Natural killer cell treated with Interleukin-12 subunit alpha and Interleukin-12 subunit beta and Interleukin-15 and Interleukin-18, amount 100 ng/mL, for 72 hours (primary cell): ENCODE measurements at regions not wholly inside any gene's neighbourhood (a gene's known extent, or its start where the extent isn't known, plus 50 kb on each side); places are given as distances from the start of the nearest gene placed in this dataset.

Experiments
- ATAC-seq, 2 donors: fragments of 150-1000 bp; cut with Tn5 transposase in 1 of 2; sonication (Bioruptor Pico), chemical (Tn5 transposase) in 1 of 2; 2 replicates each; pipeline ENCODE4 v1.10.0; 2021
- DNase-seq: peaks from one replicate; pipeline ENCODE4 v3.0.0; 2022; ENCODE audit warnings: low spot score
- H3K27ac Mint-ChIP-seq, 2 donors: 1 replicate in 1 of 2; 2 replicates in 1 of 2; pipeline ENCODE4 v1.8.0; 2022; ENCODE audit warnings: mixed read lengths in 2 of 2, mild to moderate bottlenecking in 1 of 2, moderate library complexity in 1 of 2
- H3K27me3 Mint-ChIP-seq, 2 donors: 1 replicate in 1 of 2; 2 replicates in 1 of 2; pipeline ENCODE4 v1.8.0; 2022; ENCODE audit warnings: mixed read lengths in 2 of 2
- H3K36me3 Mint-ChIP-seq: one replicate; pipeline ENCODE4 v1.8.0; 2022; ENCODE audit warnings: mixed read lengths
- H3K4me1 Mint-ChIP-seq, 2 donors: 1 replicate in 1 of 2; 2 replicates in 1 of 2; pipeline ENCODE4 v1.8.0; 2022; ENCODE audit warnings: low read depth in 2 of 2, mixed read lengths in 2 of 2, mild to moderate bottlenecking in 1 of 2
- H3K4me3 Mint-ChIP-seq: one replicate; pipeline ENCODE4 v1.8.0; 2022; ENCODE audit warnings: mixed read lengths
- H3K9me3 Mint-ChIP-seq: 2 replicates; pipeline ENCODE4 v1.8.0; 2022; ENCODE audit warnings: mixed read lengths

DNA sequence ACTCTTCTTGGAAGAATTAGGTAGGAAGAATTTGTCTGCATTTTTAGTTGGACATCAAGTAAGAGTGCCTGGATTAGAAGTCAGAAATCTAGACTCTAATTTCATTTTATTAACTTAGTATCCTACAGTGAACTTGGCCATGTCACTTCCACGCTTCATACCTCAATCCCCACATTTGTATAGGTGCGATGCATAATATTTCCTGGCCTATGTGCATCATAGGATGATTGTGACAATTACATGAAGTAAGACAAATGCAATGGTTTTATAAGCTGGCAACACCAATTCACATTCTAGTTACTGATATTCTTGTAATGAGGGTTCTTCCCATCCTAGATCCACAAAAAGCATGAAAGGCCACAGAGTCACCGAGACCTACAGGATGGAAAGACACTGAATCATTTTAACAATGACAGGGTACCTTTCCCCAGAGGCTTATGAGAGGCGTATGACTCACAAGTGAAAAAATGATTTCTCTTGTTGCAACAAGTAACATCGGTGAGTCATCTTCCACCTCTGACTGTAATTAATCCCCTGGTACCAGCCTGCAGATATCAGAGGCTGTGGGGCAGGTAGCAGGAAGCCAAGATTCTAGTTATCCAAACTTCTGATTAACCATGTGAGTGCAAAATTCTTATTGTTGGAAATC is 56.0 kb upstream of the OR5AK2 start:
- H3K36me3 Mint-ChIP-seq = no peaks in the 10 kb centered on the region
- no peak overlapping the region for H3K4me3 Mint-ChIP-seq
- ATAC-seq = no peak
- H3K27me3 Mint-ChIP-seq = no peaks in the 10 kb centered on the region
- H3K9me3 Mint-ChIP-seq = peaks cover 10% of the 10 kb centered on the region
- H3K27ac Mint-ChIP-seq = no peak overlapping the region
- H3K4me1 Mint-ChIP-seq = no peaks in the 10 kb centered on the region
- no peak for DNase-seq

DNA sequence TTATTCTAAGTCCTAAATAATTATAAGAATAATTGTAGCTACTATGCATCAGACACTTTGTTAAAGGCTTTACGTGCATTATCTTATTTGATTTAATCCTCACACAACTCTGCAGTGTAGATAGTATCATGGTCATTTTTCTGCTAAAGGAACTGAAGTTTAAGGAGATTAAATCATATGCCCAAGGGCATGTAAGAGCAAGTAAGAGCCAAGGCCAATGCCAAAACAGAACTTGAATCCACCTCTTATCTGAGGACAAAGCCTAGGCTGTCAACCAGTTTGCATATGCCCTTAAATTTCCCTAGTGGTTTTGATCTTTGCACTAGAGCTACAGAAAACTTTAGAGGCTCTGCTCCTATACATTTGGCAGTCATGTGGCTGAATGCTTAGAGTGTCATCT is 65.6 kb upstream of the OR5AK2 start:
- no peak for ATAC-seq
- no peak for DNase-seq
- no peak overlapping the region for H3K4me3 Mint-ChIP-seq
- no peaks in the 10 kb centered on the region for H3K4me1 Mint-ChIP-seq
- H3K36me3 Mint-ChIP-seq = no peaks in the 10 kb centered on the region
- H3K9me3 Mint-ChIP-seq = peaks cover 6% of the 10 kb centered on the region
- no peaks in the 10 kb centered on the region for H3K27me3 Mint-ChIP-seq
- no peak overlapping the region for H3K27ac Mint-ChIP-seq

DNA sequence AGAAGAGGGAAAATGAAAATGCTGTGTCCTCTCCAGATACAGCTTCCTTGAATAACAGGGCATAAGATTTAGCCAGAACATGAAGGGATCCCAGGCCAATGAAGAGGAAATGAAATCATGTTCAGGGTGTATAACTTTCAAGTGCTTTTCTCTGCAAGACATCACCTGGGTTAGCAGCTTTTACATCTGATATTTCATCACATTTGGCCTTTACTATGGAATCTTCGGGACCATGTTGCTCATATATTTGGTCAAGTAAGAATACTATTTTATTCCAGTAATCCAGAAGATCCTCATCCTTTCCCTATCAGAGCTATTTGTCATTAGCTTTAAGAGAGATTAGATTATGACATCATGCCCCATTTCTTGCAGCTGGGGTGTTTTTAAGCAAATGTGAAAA is 66.3 kb upstream of the OR5AK2 start:
- H3K27me3 Mint-ChIP-seq = no peaks in the 10 kb centered on the region
- no peaks in the 10 kb centered on the region for H3K4me1 Mint-ChIP-seq
- H3K9me3 Mint-ChIP-seq = peaks cover 11% of the 10 kb centered on the region
- H3K27ac Mint-ChIP-seq = no peak overlapping the region
- DNase-seq (no peak), ATAC-seq (no peak)
- H3K36me3 Mint-ChIP-seq = no peaks in the 10 kb centered on the region
- no peak overlapping the region for H3K4me3 Mint-ChIP-seq

DNA sequence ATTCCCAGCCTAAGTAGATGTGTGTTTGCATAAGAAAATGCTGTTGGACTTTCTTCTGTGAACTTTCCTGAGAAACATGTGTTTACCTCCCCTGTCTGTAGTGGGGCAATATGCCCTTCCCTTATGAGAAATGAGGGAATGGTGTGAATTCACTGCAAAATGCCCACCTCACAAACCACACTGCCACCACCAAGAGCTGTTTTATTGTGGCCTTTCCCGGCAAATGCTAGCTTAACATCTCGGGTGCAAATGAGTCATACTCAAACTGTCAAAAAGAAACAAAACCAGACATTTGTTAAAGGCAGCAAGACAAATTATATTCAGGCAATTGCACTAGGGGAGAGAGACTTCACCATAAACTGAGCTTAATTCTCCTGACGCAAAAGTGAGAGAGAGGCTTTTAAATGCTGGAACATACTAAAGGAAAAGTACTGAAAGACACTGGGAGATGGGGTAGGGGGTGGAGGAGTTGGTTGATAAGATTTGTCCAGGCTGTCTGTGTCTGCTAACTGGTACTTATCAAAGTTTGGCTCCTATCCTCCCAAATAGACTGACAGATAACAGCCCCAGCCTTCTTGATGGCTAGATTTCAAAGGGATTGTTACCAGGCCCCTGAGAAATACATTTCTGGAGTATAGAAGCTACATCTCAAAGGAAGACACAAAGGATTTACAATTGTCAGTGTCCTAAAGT is 70.9 kb upstream of the OR5AK2 start:
- H3K27ac Mint-ChIP-seq = peak overlapping the region in 1 of 2 donors; percentile 37
- DNase-seq (no peak), ATAC-seq (no peak)
- peaks cover 5% of the 10 kb centered on the region for H3K9me3 Mint-ChIP-seq
- no peaks in the 10 kb centered on the region for H3K36me3 Mint-ChIP-seq
- H3K4me3 Mint-ChIP-seq = peak overlapping the region; percentile 30
- H3K4me1 Mint-ChIP-seq = no peaks in the 10 kb centered on the region
- H3K27me3 Mint-ChIP-seq = no peaks in the 10 kb centered on the region

DNA sequence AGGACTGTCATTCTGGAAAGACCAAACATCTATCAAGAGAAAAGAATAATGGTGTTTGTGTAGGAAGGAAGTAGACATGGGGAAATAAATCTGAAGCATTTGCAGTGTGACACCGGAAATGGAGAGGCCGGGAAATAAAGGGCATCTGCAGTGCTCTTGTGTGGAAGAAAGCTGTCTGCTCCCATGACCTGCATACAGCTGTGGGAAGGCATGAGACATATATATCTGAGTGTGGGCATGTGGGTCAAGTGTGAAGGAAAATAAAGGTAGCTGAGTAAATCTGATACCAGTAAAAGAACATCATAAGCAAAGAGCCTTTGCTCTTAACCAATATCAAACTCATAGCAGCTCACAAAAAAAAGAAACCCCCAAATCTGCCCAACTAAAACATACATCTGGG is 72.1 kb upstream of the OR5AK2 start:
- Mint-ChIP-seq H3K4me3 (no peak overlapping the region), H3K4me1 (no peaks in the 10 kb centered on the region), H3K9me3 (peaks cover 5% of the 10 kb centered on the region), H3K36me3 (no peaks in the 10 kb centered on the region), H3K27ac (no peak overlapping the region), H3K27me3 (no peaks in the 10 kb centered on the region)
- no peak for ATAC-seq
- DNase-seq = no peak

DNA sequence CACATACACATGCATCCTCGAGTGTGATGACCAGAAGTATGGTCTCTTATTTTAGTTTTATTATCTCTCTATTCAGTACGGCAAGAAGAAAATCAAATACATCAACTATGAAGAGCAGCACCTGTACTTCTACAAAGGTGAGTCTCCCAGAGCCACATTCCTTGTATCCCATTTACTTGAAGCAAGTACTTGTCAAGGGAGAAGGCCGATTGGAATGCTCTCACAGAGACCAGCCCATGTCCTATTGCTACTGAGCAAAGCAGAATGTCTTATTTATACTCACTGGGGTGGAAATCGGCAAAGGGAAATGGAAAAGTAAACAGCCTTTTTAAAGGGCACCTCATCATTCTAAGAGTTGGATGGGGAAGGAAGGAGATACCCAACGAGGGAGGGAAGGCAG is 72.6 kb upstream of the OR5AK2 start:
- Mint-ChIP-seq H3K27me3 (no peaks in the 10 kb centered on the region), H3K4me3 (no peak overlapping the region), H3K27ac (no peak overlapping the region), H3K36me3 (no peaks in the 10 kb centered on the region), H3K4me1 (no peaks in the 10 kb centered on the region), H3K9me3 (peaks cover 5% of the 10 kb centered on the region)
- DNase-seq (no peak), ATAC-seq (no peak)

DNA sequence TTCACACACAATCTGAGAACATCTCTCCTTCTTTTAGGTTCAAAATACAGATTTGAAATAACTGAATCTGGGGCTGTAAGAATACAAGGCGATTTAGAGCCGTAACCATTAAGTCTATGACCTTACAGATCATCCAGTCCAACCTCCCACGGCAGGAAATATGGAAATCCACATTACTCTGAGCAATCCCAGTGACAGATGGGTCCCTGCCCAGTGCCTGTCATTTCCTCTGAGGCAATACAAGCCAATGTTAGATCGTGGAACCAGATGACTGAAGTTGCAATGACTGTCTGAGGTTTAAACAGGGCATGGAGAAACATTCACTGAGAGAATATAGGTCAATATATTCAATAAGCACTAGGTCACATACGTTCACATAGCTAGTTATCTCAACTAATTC is 77.4 kb upstream of the OR5AK2 start:
- ATAC-seq (no peak), DNase-seq (no peak)
- no peaks in the 10 kb centered on the region for H3K4me1 Mint-ChIP-seq
- H3K27me3 Mint-ChIP-seq = no peaks in the 10 kb centered on the region
- no peaks in the 10 kb centered on the region for H3K36me3 Mint-ChIP-seq
- H3K9me3 Mint-ChIP-seq = no peaks in the 10 kb centered on the region
- H3K27ac Mint-ChIP-seq = no peak overlapping the region
- no peak overlapping the region for H3K4me3 Mint-ChIP-seq

DNA sequence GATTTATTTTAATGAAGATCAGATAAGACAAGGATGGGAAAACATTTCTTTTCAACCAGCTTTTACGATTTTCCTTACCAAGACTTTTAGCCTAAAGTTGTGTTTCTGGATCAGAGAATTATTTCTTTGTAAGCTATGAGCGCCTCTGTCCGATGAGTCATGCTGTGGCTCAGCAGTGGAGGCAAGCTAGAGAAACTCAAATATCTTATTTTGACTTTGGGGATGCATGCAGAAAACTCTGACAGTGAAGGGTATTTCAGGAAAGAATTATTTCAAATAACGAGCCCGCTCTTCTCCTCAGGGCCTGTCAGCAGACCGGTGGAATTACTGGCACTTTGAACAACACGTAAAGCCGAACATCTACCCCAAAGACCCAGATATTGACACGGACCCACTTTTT is 77.9 kb upstream of the OR5AK2 start:
- no peaks in the 10 kb centered on the region for H3K9me3 Mint-ChIP-seq
- DNase-seq = no peak
- no peak for ATAC-seq
- no peaks in the 10 kb centered on the region for H3K36me3 Mint-ChIP-seq
- H3K4me1 Mint-ChIP-seq = no peaks in the 10 kb centered on the region
- no peak overlapping the region for H3K4me3 Mint-ChIP-seq
- H3K27ac Mint-ChIP-seq = no peak overlapping the region
- no peaks in the 10 kb centered on the region for H3K27me3 Mint-ChIP-seq

DNA sequence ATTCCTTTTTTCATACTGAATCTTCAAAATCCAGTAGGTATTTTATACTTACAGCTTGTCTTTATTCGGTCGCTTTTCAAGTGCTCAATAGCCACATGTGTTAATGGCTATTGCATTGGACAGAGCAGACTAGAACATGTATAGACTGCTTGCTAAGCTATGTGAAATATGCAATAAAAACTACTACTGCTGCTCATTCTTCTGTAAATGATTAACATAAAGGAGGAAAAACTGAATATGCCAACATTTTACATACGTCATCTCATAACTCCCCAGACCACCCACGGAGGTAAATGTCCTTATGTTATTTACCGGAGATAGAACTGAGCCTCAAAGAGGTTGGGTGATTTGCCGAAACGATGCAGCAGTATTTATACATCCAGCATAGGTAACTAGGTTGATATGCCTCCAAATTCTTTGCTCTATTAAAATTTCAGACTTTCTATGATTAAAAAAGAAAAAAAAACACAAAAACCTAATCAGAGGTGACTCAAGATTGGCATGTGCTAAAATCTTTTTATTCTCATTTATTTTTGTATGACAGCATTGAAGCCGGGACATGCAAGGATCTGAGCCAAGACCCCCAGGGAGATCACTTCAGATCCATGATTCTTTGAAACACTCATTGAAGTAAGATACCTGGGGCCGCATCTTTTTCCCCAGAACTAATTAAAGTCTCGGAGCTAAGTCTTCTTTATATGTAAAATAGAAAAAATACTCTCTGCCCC is 78.5 kb upstream of the OR5AK2 start:
- H3K27ac Mint-ChIP-seq = no peak overlapping the region
- no peaks in the 10 kb centered on the region for H3K4me1 Mint-ChIP-seq
- H3K27me3 Mint-ChIP-seq = no peaks in the 10 kb centered on the region
- DNase-seq (no peak), ATAC-seq (no peak)
- no peaks in the 10 kb centered on the region for H3K36me3 Mint-ChIP-seq
- H3K4me3 Mint-ChIP-seq = no peak overlapping the region
- H3K9me3 Mint-ChIP-seq = no peaks in the 10 kb centered on the region

DNA sequence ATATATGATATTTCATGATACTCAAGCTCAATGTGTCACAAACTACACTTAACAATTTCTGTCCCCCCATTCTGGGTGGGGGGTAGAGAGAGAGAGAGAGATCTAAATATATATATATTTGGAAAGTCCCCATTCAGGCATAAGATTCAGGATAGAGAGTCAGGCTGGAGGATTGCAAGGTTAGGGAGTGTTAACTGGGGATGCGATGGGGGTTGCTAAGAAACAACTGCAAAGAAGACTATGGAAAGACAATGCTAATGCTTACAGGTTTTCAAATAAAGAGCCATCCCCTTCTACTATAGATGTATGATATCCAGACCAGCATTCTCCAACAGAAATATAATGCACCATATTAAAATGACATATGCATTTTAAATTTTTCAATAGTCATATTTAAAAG is 79.2 kb upstream of the OR5AK2 start:
- H3K27ac Mint-ChIP-seq = no peak overlapping the region
- no peaks in the 10 kb centered on the region for H3K9me3 Mint-ChIP-seq
- no peaks in the 10 kb centered on the region for H3K36me3 Mint-ChIP-seq
- no peaks in the 10 kb centered on the region for H3K4me1 Mint-ChIP-seq
- no peak for ATAC-seq
- no peak overlapping the region for H3K4me3 Mint-ChIP-seq
- DNase-seq = no peak
- H3K27me3 Mint-ChIP-seq = no peaks in the 10 kb centered on the region

DNA sequence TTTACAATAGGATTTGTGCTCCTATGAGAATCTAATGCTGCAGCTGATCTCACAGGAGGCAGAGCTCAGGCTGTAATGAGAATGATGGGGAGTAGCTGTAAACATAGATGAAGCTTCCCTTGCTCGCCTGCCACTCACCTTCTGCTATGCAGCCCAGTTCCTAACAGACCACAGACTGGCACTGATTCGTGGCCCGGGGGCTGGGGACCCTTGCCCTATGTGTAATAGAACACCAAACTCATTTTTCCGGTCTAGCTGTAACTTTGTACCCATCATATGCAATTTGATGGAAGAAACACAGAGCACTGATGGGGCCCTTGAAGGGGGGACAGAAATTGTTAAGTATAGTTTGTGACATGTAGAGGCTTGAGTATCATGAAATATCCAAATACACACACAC is 79.6 kb upstream of the OR5AK2 start:
- Mint-ChIP-seq H3K27ac (no peak overlapping the region), H3K27me3 (no peaks in the 10 kb centered on the region), H3K36me3 (no peaks in the 10 kb centered on the region), H3K4me3 (no peak overlapping the region), H3K9me3 (no peaks in the 10 kb centered on the region), H3K4me1 (no peaks in the 10 kb centered on the region)
- ATAC-seq (no peak), DNase-seq (no peak)

DNA sequence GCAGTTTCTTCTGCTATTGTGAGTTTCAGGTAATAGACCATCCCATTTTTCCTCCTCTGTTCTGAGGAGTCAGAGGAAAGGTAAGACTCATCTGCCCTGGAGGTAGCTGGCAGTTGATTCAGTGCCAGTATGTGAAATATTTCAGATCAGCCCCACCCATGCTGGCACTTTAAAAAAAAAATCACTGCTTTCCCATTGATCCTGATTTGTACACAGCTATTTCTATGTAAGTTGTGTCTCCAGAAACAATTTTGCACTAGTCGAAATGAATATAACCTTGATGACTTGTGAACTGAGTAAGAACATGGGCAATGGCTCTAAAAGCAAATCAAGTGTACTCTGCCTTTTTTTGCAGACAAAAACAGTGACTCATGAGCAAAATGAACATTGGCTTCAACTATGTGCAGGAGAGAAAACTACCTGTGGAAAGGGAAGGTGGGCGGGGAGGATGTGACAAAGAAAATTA is 82.0 kb upstream of the OR5AK2 start:
- DNase-seq (no peak), ATAC-seq (no peak)
- H3K4me1 Mint-ChIP-seq = no peaks in the 10 kb centered on the region
- H3K4me3 Mint-ChIP-seq = no peak overlapping the region
- H3K27me3 Mint-ChIP-seq = no peaks in the 10 kb centered on the region
- H3K27ac Mint-ChIP-seq = no peak overlapping the region
- H3K36me3 Mint-ChIP-seq = no peaks in the 10 kb centered on the region
- H3K9me3 Mint-ChIP-seq = no peaks in the 10 kb centered on the region

DNA sequence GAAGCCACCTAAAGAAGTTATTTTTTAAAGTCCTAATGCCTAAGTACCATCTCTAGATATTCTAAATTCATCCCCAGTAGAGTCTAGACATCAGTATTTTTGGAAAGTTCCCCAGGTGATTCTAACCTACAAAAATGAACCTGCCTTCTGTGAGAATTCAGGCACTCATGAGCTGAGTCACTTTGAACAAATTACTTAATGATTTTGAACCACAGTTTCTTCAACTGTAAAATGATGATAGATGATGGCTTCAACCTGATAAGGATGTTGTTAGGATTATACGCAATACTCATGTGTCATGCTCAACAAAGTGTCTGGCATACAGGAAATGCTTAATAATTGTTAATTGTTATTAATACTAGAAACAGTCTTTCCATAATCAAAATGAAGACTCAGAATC is 82.8 kb upstream of the OR5AK2 start:
- H3K27me3 Mint-ChIP-seq = no peaks in the 10 kb centered on the region
- H3K27ac Mint-ChIP-seq = no peak overlapping the region
- DNase-seq = no peak
- H3K4me3 Mint-ChIP-seq = no peak overlapping the region
- no peaks in the 10 kb centered on the region for H3K9me3 Mint-ChIP-seq
- no peak for ATAC-seq
- H3K36me3 Mint-ChIP-seq = no peaks in the 10 kb centered on the region
- no peaks in the 10 kb centered on the region for H3K4me1 Mint-ChIP-seq

DNA sequence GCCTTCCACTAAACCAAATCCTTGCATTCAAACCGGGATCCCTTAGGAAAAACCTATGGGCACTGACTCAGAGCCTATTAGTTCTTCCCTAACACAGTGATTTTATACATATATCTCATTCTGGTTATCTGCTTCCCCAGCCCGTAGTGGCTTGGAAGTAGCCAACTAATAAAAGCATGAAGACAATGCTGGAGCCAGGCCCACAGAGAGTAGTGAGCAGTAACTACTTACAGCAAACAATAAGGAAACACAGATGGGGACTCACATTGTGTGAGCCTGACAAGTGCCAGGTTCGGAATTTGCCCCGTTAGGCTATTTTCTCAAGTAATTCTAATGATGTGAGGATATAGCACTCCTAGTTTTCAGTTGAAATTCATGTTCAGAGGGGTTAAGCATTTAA is 83.3 kb upstream of the OR5AK2 start:
- DNase-seq = no peak
- ATAC-seq = no peak
- no peaks in the 10 kb centered on the region for H3K27me3 Mint-ChIP-seq
- no peaks in the 10 kb centered on the region for H3K9me3 Mint-ChIP-seq
- no peaks in the 10 kb centered on the region for H3K4me1 Mint-ChIP-seq
- H3K27ac Mint-ChIP-seq = no peak overlapping the region
- H3K36me3 Mint-ChIP-seq = no peaks in the 10 kb centered on the region
- H3K4me3 Mint-ChIP-seq = no peak overlapping the region
